Fibroblast of the aortic adventitia (primary cell): ENCODE measurements at regions not wholly inside any gene's neighbourhood (a gene's known extent, or its start where the extent isn't known, plus 50 kb on each side); places are given as distances from the start of the nearest gene placed in this dataset.

Experiments
- DNase-seq: peaks from one replicate; pipeline ENCODE4 v3.0.0-alpha.2; 2010; ENCODE audit warnings: low read depth
- H3K4me3 ChIP-seq: 2 replicates; pipeline ENCODE4 v1.5.1; 2011; ENCODE audit warnings: low read depth, mild to moderate bottlenecking, control low read depth, low read length, moderate library complexity
- TF ChIP-seq, protein P1 (sequence below): IDR thresholded peaks from 2 replicates; pipeline ENCODE4 v1.5.1; 2011; ENCODE audit warnings: mild to moderate bottlenecking, low read length, control low read depth, inconsistent platforms; ENCODE audit not compliant: insufficient read depth

GRCh38 chr10:117450940-117451339 lies 75.7 kb upstream of the PDZD8 start:
- DNase-seq, result peak; percentile 35
- no peak overlapping the region for H3K4me3 ChIP-seq
- TF ChIP-seq, protein P1, sequence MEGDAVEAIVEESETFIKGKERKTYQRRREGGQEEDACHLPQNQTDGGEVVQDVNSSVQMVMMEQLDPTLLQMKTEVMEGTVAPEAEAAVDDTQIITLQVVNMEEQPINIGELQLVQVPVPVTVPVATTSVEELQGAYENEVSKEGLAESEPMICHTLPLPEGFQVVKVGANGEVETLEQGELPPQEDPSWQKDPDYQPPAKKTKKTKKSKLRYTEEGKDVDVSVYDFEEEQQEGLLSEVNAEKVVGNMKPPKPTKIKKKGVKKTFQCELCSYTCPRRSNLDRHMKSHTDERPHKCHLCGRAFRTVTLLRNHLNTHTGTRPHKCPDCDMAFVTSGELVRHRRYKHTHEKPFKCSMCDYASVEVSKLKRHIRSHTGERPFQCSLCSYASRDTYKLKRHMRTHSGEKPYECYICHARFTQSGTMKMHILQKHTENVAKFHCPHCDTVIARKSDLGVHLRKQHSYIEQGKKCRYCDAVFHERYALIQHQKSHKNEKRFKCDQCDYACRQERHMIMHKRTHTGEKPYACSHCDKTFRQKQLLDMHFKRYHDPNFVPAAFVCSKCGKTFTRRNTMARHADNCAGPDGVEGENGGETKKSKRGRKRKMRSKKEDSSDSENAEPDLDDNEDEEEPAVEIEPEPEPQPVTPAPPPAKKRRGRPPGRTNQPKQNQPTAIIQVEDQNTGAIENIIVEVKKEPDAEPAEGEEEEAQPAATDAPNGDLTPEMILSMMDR, result no peak

DNA sequence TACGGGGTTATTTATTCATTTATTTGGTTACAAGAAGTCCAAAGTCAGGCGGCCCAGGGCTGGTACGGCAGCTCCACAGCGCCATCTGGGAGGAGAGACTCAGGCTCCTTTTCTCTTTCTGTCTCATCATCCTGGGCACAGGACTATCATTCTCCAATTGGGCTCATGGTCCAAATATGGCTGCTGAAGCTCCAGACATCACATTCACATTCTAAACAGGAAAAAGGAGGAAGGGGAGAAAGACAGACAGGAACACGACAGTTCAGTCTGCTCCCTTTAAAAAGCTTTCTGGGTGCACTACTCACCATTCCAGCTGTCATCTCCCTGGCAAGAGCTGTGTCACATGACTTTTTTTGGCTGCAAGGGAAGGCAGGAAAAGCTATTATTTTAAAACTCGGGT lies 74.4 kb upstream of the PDZD8 start:
- H3K4me3 ChIP-seq, result no peak overlapping the region
- DNase-seq, result peak; percentile 29
- TF ChIP-seq, protein P1, result no peak

DNA sequence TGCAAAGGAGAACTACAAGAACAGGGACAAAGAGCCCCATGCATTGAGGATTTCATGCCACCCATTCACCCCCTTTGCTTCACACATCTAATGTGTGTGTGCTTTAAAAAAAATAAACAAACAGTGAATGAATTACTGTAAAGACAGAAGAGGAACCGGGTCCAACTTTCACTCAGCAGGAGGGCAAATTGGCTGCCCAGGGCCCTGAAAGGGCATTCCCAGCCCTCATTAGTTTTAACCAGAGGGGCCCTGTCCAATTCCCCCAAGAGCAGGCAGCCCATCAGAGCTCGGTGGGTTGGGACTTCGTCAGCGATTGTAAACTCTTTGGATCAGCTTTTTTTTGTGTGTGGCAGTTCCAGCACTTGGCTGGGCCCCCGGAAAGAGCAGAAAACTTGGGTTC lies 73.6 kb upstream of the PDZD8 start:
- H3K4me3 ChIP-seq, result no peak overlapping the region
- DNase-seq, result no peak
- TF ChIP-seq, protein P1, result no peak

- TF ChIP-seq, protein P1, result no peak
- H3K4me3 ChIP-seq, result no peak overlapping the region
- no peak for DNase-seq
Observed at GRCh38 chr10:117445992-117446391, 70.8 kb upstream of the PDZD8 start.

- TF ChIP-seq, protein P1, result no peak
- no peak overlapping the region for H3K4me3 ChIP-seq
- DNase-seq, result no peak
Observed at GRCh38 chr10:117444497-117445040, 69.3 kb upstream of the PDZD8 start.

- TF ChIP-seq, protein P1, result no peak
- DNase-seq, result no peak
- H3K4me3 ChIP-seq, result no peak overlapping the region
Observed at GRCh38 chr10:117443686-117444041, 68.4 kb upstream of the PDZD8 start.
